Suprapubic skin (tissue), 4 donors: ENCODE measurements at regions not wholly inside any gene's neighbourhood (a gene's known extent, or its start where the extent isn't known, plus 50 kb on each side); places are given as distances from the start of the nearest gene placed in this dataset.

ENCODE experiments used
- DNase-seq, 2 donors: peaks; one replicate each; pipeline ENCODE4 v3.0.0-alpha.2; 2019; ENCODE audit warnings: low spot score in 2 of 2
- H3K27ac ChIP-seq: fragments of 200-600 bp; sonication (generic); one replicate; pipeline ENCODE4 v1.5.1; 2019
- H3K27me3 ChIP-seq: fragments of 200-600 bp; sonication (generic); one replicate; pipeline ENCODE4 v1.5.1; 2019
- H3K36me3 ChIP-seq: fragments of 200-600 bp; sonication (generic); one replicate; pipeline ENCODE4 v1.5.1; 2019
- H3K4me1 ChIP-seq: fragments of 200-600 bp; sonication (generic); one replicate; pipeline ENCODE4 v1.5.1; 2019
- H3K4me3 ChIP-seq: fragments of 200-600 bp; sonication (generic); one replicate; pipeline ENCODE4 v1.5.1; 2019; ENCODE audit warnings: mild to moderate bottlenecking
- H3K9me3 ChIP-seq: fragments of 200-600 bp; sonication (generic); one replicate; pipeline ENCODE4 v1.5.1; 2019
- CTCF ChIP-seq, 2 donors: fragments of 200-600 bp in 1 of 2; fragments of 450-650 bp in 1 of 2; sonication (generic) in 1 of 2; IDR thresholded peaks; one replicate each; pipeline ENCODE4 v1.5.1; 2016 to 2019; ENCODE audit warnings: antibody characterized with exemption in 2 of 2, mild to moderate bottlenecking in 1 of 2, moderate library complexity in 1 of 2
- EP300 ChIP-seq: sonication (generic); formaldehyde crosslinking; IDR thresholded peaks from one replicate; pipeline ENCODE4 v1.6.1; 2017; ENCODE audit warnings: antibody characterized with exemption
- POLR2A ChIP-seq, 2 donors: fragments of 450-650 bp; IDR thresholded peaks; one replicate each; pipeline ENCODE4 v1.6.1; 2017; ENCODE audit warnings: antibody characterized with exemption in 2 of 2, mild to moderate bottlenecking in 2 of 2, moderate library complexity in 2 of 2
- POLR2AphosphoS5 ChIP-seq, 3 donors: sonication (generic); formaldehyde crosslinking; IDR thresholded peaks; one replicate each; pipeline ENCODE4 v1.6.1; 2017; ENCODE audit warnings: antibody characterized with exemption in 3 of 3
- WGBS: methylation state at CpG from one replicate; pipeline ENCODE4 v1.1.5; 2018; 5-methylcytosine and 5-hydroxymethylcytosine counted together

DNA sequence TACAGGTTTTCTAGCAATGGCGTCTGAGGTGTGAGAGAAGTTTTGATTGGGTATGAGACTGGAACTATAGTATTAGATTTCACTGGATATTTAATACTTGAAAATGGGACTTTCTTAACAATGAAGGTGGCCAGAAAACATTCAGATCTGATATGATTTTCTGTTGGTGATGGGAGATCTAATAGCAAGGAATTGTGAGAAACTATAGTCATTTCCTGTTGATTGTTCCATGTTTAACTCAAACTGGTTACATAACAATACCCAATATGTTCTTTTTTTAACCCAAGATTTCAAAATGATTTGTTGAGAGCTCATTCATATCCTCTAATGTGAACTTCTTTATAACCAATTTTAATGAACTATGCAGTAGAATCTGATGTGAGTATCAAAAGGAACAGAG lies 793.2 kb upstream of the RGMB start:
- H3K27me3 ChIP-seq: no peaks in the 10 kb centered on the region
- no peaks in the 10 kb centered on the region for H3K36me3 ChIP-seq
- TF ChIP-seq CTCF (IDR thresholded peaks at IDR 0.05): no peak
- no peaks in the 10 kb centered on the region for H3K9me3 ChIP-seq
- H3K4me1 ChIP-seq: no peaks in the 10 kb centered on the region
- no peak for DNase-seq
- no peak overlapping the region for H3K27ac ChIP-seq
- H3K4me3 ChIP-seq: no peak overlapping the region
- 85% methylated on average over 1 of the region's 1 CpG for WGBS

GRCh38 chr5:97986069-97986468 lies 787.4 kb upstream of the RGMB start:
- Histone ChIP-seq H3K9me3 (no peaks in the 10 kb centered on the region), H3K36me3 (no peaks in the 10 kb centered on the region), H3K27ac (no peak overlapping the region), H3K4me3 (no peak overlapping the region), H3K27me3 (no peaks in the 10 kb centered on the region), H3K4me1 (no peaks in the 10 kb centered on the region)
- WGBS: 63% methylated on average over 4 of the region's 4 CpGs
- no peak for DNase-seq
- TF ChIP-seq POLR2A (IDR thresholded peaks at IDR 0.05) (no peak), CTCF (IDR thresholded peaks at IDR 0.05) (no peak), EP300 (no peak), POLR2AphosphoS5 (IDR thresholded peaks at IDR 0.05) (no peak)

DNA sequence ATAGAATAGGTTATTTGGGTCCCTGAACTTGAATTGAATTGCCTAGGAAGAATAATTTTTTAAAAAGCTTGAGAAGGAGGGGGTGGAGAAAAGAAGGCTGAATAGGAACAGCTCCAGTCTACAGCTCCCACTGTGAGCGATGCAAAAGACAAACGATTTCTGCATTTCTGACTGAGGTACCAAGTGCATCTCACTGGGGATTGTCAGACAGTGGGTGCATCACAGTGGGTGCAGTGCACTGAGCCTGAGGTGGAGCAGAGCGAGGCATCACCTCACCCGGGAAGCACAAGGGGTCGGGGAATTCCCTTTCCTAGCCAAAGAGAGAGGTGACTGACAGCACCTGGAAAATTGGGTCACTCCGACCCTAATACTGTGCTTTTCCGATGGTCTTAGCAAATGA lies 782.2 kb upstream of the RGMB start:
- H3K9me3 ChIP-seq: no peaks in the 10 kb centered on the region
- H3K36me3 ChIP-seq: no peaks in the 10 kb centered on the region
- no peak overlapping the region for H3K4me3 ChIP-seq
- no peak for DNase-seq
- TF ChIP-seq EP300: no peak
- no peak for TF ChIP-seq CTCF (IDR thresholded peaks at IDR 0.05)
- TF ChIP-seq POLR2AphosphoS5 (IDR thresholded peaks at IDR 0.05): no peak
- no peak for TF ChIP-seq POLR2A (IDR thresholded peaks at IDR 0.05)
- no peak overlapping the region for H3K27ac ChIP-seq
- H3K4me1 ChIP-seq: no peaks in the 10 kb centered on the region
- no peaks in the 10 kb centered on the region for H3K27me3 ChIP-seq
- 76% methylated on average over 5 of the region's 7 CpGs for WGBS

GRCh38 chr5:97998941-97999340 lies 774.5 kb upstream of the RGMB start:
- H3K4me3 ChIP-seq: no peak overlapping the region
- no peak overlapping the region for H3K27ac ChIP-seq
- H3K4me1 ChIP-seq: no peaks in the 10 kb centered on the region
- no peak for DNase-seq
- no peaks in the 10 kb centered on the region for H3K9me3 ChIP-seq
- TF ChIP-seq POLR2AphosphoS5 (IDR thresholded peaks at IDR 0.05) (no peak), EP300 (no peak), POLR2A (IDR thresholded peaks at IDR 0.05) (no peak), CTCF (IDR thresholded peaks at IDR 0.05) (no peak)
- H3K27me3 ChIP-seq: no peaks in the 10 kb centered on the region
- H3K36me3 ChIP-seq: no peaks in the 10 kb centered on the region

- Histone ChIP-seq H3K27ac (no peak overlapping the region), H3K36me3 (no peaks in the 10 kb centered on the region), H3K27me3 (no peaks in the 10 kb centered on the region), H3K9me3 (no peaks in the 10 kb centered on the region), H3K4me1 (no peaks in the 10 kb centered on the region), H3K4me3 (no peak overlapping the region)
- TF ChIP-seq POLR2AphosphoS5 (IDR thresholded peaks at IDR 0.05) (no peak), CTCF (IDR thresholded peaks at IDR 0.05) (no peak)
- WGBS: 89% methylated on average over 3 of the region's 3 CpGs
- DNase-seq: no peak
Measured at GRCh38 chr5:98004463-98004862, 769.0 kb upstream of the RGMB start.
